CD1c-positive myeloid dendritic cell (primary cell): ENCODE measurements at regions not wholly inside any gene's neighbourhood (a gene's known extent, or its start where the extent isn't known, plus 50 kb on each side); places are given as distances from the start of the nearest gene placed in this dataset.

Experiments used
- DNase-seq: peaks from one replicate; pipeline ENCODE4 v3.0.0-alpha.2; 2016; ENCODE audit errors: extremely low spot score

GRCh38 chr10:106520698-106521097 lies 643.8 kb downstream of the SORCS1 start:
- no peak for DNase-seq

GRCh38 chr10:106519376-106520030 lies 645.0 kb downstream of the SORCS1 start:
- DNase-seq: no peak

- DNase-seq: no peak
These were observed 649.2 kb downstream of the SORCS1 start for GRCh38 chr10:106515206-106515790.

- no peak for DNase-seq
These were observed 651.1 kb downstream of the SORCS1 start for GRCh38 chr10:106513352-106513771.

- no peak for DNase-seq
These were observed 652.6 kb downstream of the SORCS1 start for GRCh38 chr10:106511917-106512316.

- DNase-seq: no peak
These were observed 655.6 kb downstream of the SORCS1 start for GRCh38 chr10:106508950-106509349.

GRCh38 chr10:106506526-106507283 lies 657.8 kb downstream of the SORCS1 start:
- DNase-seq: no peak

GRCh38 chr10:106504536-106504935 lies 660.0 kb downstream of the SORCS1 start:
- DNase-seq: no peak

- no peak for DNase-seq
These were observed 661.9 kb downstream of the SORCS1 start for GRCh38 chr10:106502641-106503040.

- no peak for DNase-seq
These were observed 663.5 kb downstream of the SORCS1 start for GRCh38 chr10:106500925-106501525.

- DNase-seq: no peak
These were observed 664.2 kb downstream of the SORCS1 start for GRCh38 chr10:106500041-106500924.

GRCh38 chr10:106499448-106499847 lies 665.1 kb downstream of the SORCS1 start:
- no peak for DNase-seq

GRCh38 chr10:106498675-106499074 lies 665.8 kb downstream of the SORCS1 start:
- DNase-seq: no peak

- DNase-seq: no peak
These were observed 668.6 kb downstream of the SORCS1 start for GRCh38 chr10:106495931-106496330.

GRCh38 chr10:106493751-106494150 lies 670.8 kb downstream of the SORCS1 start:
- DNase-seq: no peak

GRCh38 chr10:106493226-106493625 lies 671.3 kb downstream of the SORCS1 start:
- DNase-seq: no peak

- DNase-seq: no peak
These were observed 676.8 kb downstream of the SORCS1 start for GRCh38 chr10:106487726-106488125.

GRCh38 chr10:106481598-106482275 lies 682.8 kb downstream of the SORCS1 start:
- DNase-seq: no peak

- DNase-seq: no peak
These were observed 684.9 kb downstream of the SORCS1 start for GRCh38 chr10:106479636-106480035.

GRCh38 chr10:106474876-106475275 lies 689.6 kb downstream of the SORCS1 start:
- DNase-seq: no peak

GRCh38 chr10:106473129-106473685 lies 691.3 kb downstream of the SORCS1 start:
- DNase-seq: no peak
